HEK293T (cell line): ENCODE measurements at regions not wholly inside any gene's neighbourhood (a gene's known extent, or its start where the extent isn't known, plus 50 kb on each side); places are given as distances from the start of the nearest gene placed in this dataset.

ENCODE experiments used
- ARNT ChIP-seq: fragments of 450-650 bp; IDR thresholded peaks from 2 replicates; pipeline ENCODE4 v1.6.1; 2017; ENCODE audit warnings: mild to moderate bottlenecking
- BHLHE40 ChIP-seq: fragments of 450-650 bp; IDR thresholded peaks from 2 replicates; pipeline ENCODE4 v1.6.1; 2016; ENCODE audit warnings: mild to moderate bottlenecking, moderate library complexity, borderline replicate concordance
- CTBP1 ChIP-seq: fragments of 450-650 bp; IDR thresholded peaks from 2 replicates; pipeline ENCODE4 v1.6.1; 2016; ENCODE audit warnings: borderline replicate concordance
- FOXA1 ChIP-seq: fragments of 450-650 bp; IDR thresholded peaks from 2 replicates; pipeline ENCODE4 v1.6.1; 2016; ENCODE audit warnings: mild to moderate bottlenecking
- FOXK2 ChIP-seq: fragments of 450-650 bp; IDR thresholded peaks from 2 replicates; pipeline ENCODE4 v1.6.1; 2016; ENCODE audit warnings: mild to moderate bottlenecking
- FOXM1 ChIP-seq: fragments of 450-650 bp; IDR thresholded peaks from 2 replicates; pipeline ENCODE4 v1.6.1; 2017; ENCODE audit warnings: mild to moderate bottlenecking, borderline replicate concordance
- L3MBTL2 ChIP-seq: fragments of 450-650 bp; conservative IDR thresholded peaks from 2 replicates; pipeline ENCODE4 v1.6.1; 2016; ENCODE audit warnings: mild to moderate bottlenecking
- NFRKB ChIP-seq: fragments of 450-650 bp; IDR thresholded peaks from 2 replicates; pipeline ENCODE4 v1.6.1; 2016; ENCODE audit warnings: mild to moderate bottlenecking, moderate library complexity
- PKNOX1 ChIP-seq: fragments of 450-650 bp; IDR thresholded peaks from 2 replicates; pipeline ENCODE4 v1.6.1; 2016
- SP1 ChIP-seq: fragments of 450-650 bp; IDR thresholded peaks from 2 replicates; pipeline ENCODE4 v1.6.1; 2017
- SUZ12 ChIP-seq: fragments of 450-650 bp; IDR thresholded peaks from 2 replicates; pipeline ENCODE4 v1.6.1; 2016; ENCODE audit warnings: mild to moderate bottlenecking
- ZNF384 ChIP-seq: fragments of 450-650 bp; IDR thresholded peaks from 2 replicates; pipeline ENCODE4 v1.6.1; 2016

GRCh38 chr20:57792386-57793080 lies 82.7 kb upstream of the PMEPA1 start:
- no peak for TF ChIP-seq ARNT
- no peak for TF ChIP-seq BHLHE40
- no peak for TF ChIP-seq PKNOX1
- TF ChIP-seq ZNF384, result no peak
- no peak for TF ChIP-seq CTBP1
- no peak for TF ChIP-seq SP1
- TF ChIP-seq FOXM1, result no peak
- TF ChIP-seq L3MBTL2, result no peak
- no peak for TF ChIP-seq NFRKB
- no peak for TF ChIP-seq FOXK2
- no peak for TF ChIP-seq FOXA1
- TF ChIP-seq SUZ12, result no peak
